ENCODE measurements at regions not wholly inside any gene's neighbourhood (a gene's known extent, or its start where the extent isn't known, plus 50 kb on each side); places are given as distances from the start of the nearest gene placed in this dataset.

DNA sequence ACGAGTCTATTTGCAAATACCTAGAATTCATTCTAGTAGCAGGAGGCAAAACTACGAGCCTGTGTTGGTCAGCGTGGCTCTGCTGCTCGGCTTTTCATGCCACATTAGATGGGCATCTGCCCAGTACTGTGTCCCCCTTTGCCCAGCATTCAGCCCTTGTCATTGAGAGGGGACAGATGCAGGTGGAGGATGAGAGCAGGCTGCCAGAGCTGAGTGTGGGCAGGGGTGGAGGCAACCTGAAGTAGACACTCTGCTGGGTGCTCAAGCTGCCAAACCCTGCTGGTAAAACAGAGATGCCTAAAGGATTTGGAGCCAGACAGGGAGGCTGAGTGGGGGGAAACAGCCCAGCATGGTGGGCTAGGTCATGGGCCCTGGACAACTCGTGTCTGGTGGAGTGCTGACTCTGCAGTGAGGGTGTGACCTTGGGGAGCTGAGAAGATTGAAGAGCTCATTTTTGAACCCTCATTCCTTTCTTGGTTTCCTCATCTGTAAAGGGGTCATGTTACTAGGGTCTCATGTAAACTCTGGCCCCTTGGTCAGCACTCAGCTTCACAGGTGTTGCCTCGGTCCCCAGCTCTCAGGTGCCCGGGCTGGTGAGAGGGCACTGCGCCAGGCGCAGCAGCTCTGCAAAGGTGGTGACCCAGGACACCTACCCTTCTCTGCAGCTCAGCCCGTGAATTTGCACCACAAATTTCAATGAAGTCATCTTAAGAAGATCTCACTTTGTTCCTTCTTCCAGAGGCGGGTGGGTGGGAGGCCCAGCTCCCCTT, 64.2 kb upstream of the BHLHE23 start:
- no peak for DNase-seq (ENCODE audit: low read depth)

DNA sequence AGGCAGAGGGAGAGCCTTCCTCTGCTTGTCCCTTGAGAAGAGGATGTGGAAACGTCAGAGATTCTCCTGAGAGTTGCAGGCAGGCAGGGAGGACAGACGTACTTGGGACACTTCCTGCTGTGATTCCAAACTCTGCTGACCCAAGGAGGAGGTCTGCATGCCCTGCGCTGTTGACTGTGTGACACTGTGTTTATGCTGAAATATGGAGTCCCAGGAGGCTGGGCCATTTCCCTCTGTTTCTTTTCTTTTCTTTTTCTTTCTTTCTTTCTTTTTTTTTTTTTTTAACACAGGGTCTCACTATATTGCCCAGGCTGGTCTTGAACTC, 63.5 kb upstream of the BHLHE23 start:
- DNase-seq (ENCODE audit: low read depth): no peak

DNA sequence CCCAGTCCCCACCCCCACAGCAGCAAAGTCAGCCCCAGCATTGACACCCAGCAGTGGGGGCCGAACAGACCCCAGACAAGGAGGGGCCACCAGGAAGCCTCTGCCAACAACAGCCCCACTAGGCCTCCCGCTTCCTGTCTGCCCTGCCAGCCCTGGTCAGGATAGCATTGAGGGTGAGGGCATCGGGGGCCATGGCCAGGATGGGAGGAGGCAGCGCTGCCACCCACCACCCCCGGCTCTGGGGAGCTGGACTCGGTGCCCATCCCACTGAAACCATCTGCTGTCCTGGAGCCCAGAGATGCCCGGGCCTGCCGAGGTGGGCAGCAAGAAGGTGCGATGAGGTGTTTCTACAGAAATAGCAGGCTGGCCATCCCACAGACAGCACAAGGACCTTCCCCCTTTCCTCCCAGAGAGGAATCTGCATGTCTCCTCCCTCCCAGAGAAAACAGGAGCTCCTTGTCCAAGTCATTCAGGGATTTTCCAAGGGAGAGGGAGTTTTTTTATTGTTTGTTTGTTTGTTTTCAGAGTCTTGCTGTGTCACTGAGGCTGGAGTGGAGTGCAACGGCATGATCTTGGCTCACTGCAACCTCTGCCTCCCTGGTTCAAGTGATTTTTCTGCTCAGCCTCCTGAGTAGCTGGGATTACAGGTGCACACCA, 62.1 kb upstream of the BHLHE23 start:
- DNase-seq (ENCODE audit: low read depth): no peak

DNA sequence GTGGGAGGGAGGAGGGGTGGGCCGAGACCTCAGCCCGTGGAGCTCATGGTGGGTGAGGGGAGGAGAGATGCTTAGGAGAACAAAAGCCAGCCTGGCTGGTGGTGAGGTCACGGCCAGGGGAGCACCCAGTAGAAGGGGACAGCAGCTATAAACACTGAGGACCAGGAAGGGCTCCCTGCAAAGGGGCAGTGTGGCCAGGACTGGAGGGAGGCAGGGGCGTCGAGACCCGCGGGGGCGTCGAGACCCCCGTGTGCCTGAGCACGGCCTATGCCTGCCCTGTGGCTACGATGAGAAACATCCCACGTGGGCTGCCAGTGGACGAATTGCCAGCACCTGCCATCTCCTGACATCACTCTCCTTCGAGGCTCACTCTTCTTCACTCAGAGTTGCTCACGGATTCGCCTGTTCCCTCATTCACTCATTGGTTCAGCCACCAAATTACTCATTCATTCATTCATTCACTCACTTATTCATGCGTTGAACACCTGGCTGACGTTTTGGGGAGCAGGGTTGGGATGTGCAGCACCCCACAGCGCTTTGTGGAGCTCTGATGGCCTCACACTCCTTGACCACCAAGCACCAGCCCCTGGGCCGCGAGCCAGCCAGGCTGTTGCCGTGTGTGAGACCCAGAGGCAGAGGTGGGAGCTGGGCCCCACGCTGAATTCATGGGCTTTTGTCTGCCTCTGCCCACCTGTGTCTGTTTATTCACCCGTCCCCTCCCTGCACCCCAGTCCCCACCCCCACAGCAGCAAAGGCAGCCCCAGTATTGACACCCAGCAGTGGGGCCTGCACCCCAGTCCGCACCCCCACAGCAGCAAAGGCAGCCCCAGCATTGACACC, 61.2 kb upstream of the BHLHE23 start:
- no peak for DNase-seq (ENCODE audit: low read depth)

DNA sequence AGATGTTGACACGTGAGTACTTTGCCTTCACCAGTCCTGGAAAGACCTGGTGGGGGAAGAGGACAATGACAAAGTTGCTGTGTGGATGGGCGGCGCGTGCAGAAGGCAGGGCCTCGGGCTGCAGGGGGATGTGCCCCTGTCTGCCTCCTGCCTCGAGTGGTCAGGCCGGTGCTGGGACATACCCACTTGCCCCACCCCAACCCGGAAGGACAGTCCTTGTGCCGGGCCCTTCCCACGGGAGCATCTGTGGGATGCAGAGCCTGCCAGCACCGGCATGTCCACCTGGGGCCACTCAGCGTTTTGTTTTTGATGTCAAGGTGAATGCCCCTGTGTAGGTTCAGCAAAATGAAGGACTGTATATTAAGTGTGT, 60.5 kb upstream of the BHLHE23 start:
- no peak for DNase-seq (ENCODE audit: low read depth)

DNA sequence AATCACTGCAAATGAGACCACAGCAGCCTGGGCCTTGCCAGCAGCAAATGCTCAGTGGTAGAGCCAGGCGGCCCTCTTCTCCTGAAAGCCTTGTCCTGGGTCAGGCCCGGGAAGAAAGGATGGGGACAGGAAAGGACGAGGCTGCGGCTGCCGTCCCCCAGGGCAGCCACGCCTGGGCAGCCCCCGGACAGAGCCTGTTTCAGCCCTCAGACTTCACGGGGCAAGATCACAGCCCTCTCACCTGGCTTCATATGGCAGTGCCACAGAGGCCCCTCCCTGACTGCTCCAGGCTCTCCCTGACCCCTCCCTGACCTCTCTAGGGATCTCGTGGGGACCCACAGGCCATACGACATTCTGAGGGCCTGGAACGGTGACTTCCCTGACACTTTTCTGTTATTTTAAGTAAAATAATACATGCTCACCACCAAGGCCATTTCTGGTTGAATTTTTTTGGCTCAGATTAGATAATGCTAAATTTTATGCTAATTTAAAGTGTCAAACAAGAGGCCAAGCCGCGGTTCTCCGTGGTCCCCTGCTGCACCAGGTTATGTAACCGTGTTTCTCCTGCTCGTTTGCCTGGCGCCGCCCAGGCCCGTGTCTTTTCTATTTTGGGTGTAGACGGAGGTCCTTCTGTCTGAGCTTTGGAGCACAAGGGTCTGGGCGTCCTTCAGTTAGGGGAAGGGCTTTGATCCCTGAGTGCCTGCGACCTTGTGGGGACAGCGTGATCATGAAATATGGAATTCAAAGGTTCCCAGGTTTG, 59.9 kb upstream of the BHLHE23 start:
- no peak for DNase-seq (ENCODE audit: low read depth)

DNA sequence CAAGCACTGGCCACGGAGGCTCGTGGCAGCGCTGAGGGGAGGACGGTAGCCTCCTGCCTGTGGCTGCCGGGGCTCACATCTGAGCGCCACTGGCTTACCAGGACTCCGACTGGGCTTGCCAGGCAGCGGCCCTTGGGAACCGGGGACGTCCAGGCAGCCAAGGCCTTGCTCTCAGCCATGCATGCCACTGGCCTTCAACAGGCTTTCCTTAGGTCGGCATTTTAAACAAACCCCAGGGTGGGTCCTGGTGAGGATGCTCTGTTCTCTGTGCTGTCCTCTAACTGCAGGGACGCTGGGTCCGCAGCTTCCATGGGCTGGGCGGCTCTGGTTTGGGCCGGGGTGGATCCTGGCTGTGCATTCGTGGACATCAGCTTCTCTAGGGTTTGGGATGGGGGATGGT, 59.1 kb upstream of the BHLHE23 start:
- DNase-seq (ENCODE audit: low read depth): no peak

DNA sequence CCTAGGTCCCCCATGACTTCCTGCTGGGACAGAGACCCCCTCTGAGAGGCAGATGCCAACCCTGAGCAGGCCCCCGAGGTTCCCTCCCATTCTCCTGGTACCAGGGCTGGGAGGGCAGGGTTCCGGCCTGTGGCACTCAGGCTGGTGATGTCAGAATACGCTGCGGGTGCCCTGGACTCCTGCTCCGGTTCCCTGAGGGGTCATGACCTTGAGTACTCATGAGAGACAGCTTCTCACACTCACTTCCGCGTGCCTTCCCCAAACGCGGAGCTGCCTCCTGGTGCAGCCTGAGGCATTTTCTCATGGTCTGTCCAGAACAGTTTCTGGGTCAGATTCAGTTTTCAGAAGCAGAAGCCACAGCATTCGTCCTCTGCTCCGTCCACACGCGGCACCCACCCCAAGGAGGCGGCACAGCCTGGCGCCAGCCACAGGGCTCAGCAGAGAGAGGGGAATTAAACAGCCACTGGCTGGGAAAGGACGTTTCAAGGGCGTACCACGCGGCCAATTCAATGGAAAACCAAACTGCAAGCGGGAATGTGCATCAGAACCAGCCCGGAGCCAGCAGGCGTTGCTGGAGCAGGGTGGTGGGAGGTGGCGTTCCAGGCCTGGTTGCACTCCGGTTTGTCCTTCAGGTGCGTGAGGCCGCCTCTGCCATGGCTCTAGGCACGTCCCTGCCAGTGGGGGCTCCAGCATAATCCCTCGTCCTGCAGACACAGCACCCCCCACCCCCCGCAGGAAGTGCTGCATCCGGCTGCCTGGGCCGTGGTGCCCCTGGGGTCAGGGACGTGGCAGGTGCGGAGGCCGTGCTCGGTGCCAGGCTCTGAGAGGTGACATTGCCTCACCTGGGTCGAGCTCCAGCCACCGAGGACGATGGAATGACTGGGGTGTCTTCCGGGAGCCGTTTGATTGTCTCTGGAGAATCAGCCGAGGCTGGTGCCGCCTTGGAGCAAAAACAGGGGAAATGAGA, 58.3 kb upstream of the BHLHE23 start:
- no peak for DNase-seq (ENCODE audit: low read depth)

DNA sequence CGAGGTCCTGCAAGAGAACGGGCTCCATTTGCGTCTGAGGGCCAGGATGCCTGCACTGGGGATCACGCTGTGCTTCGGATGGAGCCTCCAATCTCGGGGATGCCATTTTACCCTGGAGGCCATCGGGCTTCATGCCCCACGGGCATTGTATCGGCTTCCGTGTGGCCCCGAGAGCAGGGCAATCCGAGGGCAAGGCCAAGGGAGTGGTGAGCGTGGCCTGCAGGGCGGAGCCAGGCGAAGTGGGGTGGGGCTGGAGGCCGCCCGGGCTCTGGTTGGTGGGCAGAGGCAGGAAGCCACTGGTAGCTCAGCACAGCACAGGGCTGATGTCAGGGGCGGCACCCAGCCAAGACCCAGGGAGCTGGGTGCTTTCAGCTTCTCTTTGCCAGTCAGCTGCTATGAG, 57.5 kb upstream of the BHLHE23 start:
- DNase-seq (ENCODE audit: low read depth): no peak

DNA sequence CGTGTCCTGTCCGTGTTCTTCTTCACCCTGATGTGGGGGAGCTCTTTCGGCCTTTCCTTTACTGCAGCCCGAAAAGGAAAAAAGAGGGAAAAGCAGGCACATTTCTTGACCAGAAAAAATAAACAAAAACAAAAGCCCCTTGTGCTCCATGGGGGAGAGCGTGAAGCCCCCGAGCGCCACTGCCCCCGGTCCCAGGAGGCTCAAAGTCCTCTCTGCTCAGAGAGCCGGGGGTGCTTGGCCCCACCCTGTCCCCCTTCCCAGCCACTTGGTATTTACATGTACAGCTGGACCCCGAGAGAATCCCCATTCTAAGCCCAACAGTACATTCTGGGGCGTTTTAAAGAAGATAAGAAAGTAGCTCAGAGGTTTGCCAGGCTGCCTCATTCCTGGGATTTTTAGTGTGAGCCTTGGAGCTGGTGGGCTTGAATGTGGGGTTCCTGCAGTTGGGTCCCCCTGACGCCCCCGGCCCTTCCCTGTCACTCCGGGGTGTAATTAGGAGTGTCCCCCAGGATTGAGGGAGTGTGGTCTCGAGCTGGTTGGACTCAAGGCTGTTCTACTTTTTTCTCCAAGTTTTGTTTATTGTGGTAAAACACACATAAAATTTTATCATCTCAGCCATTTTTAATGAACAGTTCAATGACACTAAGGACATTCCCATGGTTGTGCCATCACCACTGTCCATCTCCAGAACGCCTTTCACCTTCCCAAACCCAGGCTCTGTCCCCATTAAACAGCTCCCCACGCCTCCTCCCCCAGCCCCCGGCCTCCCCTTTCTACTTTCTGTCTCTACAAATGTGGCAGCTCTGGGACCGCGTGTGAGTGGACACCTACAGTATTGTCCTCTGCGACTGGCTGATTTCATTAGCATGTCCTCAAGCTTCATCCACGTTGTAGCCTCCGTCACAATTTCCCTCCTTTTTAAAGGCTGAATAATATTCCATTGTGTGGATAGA, 55.7 kb upstream of the BHLHE23 start:
- DNase-seq (ENCODE audit: low read depth): no peak

DNA sequence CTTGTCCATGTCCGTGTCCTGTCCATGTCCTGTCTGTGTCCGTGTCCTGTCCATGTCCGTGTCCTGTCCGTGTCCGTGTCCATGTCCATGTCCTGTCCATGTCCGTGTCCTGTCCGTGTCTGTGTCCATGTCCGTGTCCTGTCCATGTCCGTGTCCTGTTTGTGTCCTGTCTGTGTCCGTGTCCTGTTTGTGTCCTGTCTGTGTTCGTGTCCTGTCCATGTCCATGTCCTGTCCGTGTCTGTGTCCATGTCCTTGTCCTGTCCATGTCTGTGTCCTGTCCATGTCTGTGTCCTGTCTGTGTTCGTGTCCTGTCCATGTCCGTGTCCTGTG, 55.0 kb upstream of the BHLHE23 start:
- no peak for DNase-seq (ENCODE audit: low read depth)

DNA sequence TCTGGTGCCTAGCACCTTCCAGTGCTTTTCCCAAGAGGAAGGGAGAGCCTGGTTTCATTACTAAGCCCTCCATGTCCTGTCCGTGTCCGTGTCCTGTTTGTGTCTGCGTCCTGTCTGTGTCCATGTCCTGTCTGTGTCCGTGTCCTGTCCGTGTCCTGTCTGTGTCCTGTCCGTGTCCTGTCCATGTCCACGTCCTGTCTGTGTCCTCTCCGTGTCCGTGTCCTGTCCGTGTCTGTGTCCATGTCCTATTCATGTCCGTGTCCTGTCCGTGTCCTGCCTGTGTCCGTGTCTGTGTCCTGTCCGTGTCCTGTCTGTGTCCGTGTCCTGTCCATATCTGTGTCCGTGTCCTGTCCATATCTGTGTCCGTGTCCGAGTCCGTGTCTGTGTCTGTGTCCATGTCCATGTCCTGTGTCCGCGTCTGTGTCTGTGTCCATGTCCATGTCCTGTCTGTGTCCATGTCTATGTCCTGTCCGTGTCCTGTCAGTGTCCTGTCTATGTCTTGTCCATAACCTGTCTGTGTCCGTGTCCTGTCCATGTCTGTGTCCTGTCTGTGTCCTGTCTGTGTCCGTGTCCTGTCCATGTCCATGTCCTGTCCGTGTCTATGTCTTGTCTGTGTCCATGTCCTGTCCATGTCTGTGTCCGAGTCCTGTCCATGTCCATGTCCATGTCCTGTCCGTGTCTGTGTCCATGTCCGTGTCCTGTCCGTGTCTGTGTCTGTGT, 54.4 kb upstream of the BHLHE23 start:
- DNase-seq (ENCODE audit: low read depth): no peak

DNA sequence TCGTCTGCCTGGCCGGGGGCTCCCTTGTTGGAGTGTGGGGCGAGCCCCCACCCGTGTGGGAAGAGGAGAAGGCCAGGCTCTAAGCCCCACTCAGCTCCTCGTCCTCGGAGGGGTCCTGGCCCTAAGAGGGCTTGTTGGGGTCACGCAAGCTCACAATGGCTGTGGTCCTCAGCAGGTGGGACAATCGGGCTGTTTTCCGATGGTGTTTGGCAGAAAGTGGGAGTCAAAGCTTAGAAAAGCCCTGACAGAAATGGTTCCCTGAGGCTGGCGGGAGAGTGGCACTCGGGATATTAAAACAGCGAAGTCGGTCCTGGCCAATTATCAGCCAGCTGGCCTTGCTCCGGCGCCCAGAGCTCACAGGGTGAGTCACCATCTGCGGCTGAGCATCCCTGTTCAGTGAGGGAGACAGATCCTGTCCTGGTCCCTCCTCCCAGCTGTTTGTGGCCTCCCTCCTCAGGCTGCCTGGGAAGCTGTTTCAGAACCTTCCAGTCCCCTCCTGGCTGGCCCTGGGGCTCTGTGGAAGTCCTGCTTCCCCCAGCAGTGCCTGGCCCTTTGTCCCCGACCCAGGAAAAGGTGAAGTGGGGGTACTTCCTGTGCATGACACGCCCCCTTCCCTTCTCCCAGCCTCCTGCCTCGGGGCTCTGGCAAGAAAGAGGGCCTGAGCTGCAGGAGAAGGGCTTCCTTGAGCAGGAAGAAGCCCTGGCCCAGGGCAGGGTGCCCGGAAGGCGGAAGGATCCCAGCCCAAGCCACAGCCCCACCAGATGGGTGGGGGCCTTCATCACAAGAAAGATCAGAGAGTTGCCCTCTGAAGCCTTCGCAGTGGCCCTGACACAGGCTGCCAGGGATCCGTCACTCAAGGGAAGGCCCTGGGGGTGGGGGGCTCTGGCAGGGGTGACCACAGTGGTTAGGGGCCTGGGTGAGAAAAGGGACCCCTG, 53.6 kb upstream of the BHLHE23 start:
- peak; percentile 71 for DNase-seq (ENCODE audit: low read depth)

DNA sequence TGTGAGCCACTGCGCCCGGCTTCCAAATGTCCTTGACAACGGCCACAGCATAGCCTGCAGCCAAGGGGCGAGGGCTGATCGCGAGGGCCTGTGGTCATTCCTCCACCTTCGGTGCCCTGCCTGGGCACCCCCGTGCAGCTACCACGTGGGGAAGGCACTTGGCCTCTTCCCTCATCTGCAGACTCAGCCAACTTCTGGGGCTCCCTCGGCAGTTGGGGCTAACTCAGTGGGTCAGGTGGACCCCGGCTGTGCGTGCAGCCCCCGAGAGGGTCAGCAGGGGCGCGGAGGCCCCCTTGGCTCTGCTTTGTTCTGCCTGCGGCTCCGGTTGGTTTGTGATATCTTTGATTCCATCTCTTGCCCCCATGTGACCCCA, 52.9 kb upstream of the BHLHE23 start:
- DNase-seq (ENCODE audit: low read depth): no peak

DNA sequence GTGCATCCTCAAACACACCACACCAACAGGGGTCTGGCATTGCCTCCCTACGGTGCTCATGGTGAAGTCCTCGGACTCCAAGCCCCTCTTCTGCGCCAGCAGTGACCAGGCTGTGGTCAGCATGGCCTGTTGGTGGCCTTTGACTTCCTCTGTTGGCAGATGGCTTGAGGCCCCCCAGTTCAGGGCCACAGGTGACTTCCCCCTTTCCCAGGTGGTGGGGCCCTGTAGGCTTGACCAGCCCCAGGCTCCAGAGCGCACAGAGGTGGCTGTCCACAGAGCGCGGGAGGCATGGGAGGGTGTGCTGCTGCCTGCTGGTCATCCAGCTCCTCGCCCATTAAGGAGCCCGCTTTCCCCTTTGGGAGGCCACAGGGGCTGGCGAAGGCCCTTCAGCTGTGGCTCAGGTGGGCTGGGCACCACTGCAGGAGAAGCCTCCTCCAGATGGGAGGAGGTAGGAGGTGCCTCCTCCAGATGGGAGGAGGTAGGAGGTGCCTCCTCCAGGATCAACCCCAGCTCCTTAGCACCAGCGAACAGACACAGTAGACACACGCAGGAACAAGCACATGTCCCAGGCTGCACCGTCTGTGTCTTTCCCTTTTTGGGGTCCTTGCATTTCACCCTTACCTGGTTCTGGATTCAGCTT, 52.1 kb upstream of the BHLHE23 start:
- DNase-seq (ENCODE audit: low read depth): no peak

DNA sequence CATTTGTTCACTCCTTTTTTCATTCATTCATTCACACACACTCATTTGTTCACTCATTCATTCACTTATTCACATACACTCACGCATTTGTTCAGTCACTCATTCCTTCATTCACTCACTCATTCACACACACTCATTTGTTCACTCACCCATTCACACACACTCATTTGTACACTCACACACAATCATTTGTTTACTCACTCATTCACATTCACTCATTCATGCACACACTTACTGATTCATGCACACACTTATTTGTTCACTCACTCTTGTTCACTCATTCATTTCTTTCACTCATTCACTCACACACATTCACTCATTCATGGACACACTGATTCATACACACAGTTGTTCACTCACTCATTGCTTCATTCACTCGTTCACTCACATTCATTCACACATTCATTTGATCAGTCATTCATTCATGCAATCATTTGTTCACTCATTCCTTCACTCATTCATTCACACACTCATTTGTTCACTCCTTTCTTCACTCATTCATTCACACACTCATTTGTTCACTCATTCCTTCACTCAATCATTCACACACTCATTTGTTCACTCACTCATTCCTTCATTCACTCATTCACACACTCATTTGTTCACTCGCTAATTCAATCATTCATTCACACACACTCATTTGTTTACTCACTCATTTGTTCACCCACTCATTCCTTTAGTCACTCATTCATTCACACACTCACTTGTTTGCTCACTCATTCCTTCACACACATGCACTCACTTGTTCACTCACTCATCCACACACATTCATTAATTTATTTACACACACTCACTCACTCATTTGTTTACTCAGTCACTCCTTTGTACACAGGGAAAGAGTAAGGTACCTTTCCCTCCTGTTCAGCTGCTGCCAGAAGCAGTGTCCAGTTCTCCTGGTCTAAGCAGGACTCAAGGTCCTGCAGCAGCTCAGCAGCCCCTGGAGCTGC, 50.7 kb upstream of the BHLHE23 start:
- DNase-seq (ENCODE audit: low read depth): no peak
